Sigmoid colon (tissue), 4 donors: ENCODE measurements at regions not wholly inside any gene's neighbourhood (a gene's known extent, or its start where the extent isn't known, plus 50 kb on each side); places are given as distances from the start of the nearest gene placed in this dataset.

Experiments
- POLR2AphosphoS5 ChIP-seq, 4 donors: sonication (generic); formaldehyde crosslinking; IDR thresholded peaks; one replicate each; pipeline ENCODE4 v1.6.1; 2017; ENCODE audit warnings: antibody characterized with exemption in 4 of 4
- TF ChIP-seq, protein P1 (sequence below), 4 experiments: fragments of 450-650 bp in 3 of 4; fragments of 200-600 bp in 1 of 4; IDR thresholded peaks; one replicate each; pipeline ENCODE4 v1.5.1; 2016 to 2019; ENCODE audit warnings: antibody characterized with exemption in 4 of 4, mild to moderate bottlenecking in 3 of 4, moderate library complexity in 2 of 4

DNA sequence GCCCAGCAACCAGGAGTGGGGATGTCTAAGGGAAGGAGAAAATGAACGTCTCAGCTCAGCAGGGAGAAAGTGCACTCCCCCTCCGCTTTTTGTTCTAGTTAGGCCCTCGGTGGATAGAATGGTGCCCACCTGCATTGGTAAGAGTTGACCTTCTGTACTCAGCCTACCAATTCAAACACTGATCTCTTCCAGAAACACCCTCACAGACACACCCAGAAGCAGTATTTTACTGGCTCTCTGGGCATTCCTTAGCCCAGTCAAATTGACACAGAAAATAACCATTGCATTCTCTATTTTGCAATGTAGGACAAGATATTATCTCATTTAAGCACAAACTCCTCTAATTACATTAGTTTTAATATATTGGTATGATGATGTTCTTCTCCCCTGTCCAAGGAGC lies 106.1 kb upstream of the C7orf33 start:
- TF ChIP-seq, protein P1, sequence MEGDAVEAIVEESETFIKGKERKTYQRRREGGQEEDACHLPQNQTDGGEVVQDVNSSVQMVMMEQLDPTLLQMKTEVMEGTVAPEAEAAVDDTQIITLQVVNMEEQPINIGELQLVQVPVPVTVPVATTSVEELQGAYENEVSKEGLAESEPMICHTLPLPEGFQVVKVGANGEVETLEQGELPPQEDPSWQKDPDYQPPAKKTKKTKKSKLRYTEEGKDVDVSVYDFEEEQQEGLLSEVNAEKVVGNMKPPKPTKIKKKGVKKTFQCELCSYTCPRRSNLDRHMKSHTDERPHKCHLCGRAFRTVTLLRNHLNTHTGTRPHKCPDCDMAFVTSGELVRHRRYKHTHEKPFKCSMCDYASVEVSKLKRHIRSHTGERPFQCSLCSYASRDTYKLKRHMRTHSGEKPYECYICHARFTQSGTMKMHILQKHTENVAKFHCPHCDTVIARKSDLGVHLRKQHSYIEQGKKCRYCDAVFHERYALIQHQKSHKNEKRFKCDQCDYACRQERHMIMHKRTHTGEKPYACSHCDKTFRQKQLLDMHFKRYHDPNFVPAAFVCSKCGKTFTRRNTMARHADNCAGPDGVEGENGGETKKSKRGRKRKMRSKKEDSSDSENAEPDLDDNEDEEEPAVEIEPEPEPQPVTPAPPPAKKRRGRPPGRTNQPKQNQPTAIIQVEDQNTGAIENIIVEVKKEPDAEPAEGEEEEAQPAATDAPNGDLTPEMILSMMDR (IDR thresholded peaks at IDR 0.05): no peak
- TF ChIP-seq POLR2AphosphoS5 (IDR thresholded peaks at IDR 0.05): no peak
